A549 (cell line): ENCODE measurements at regions not wholly inside any gene's neighbourhood (a gene's known extent, or its start where the extent isn't known, plus 50 kb on each side); places are given as distances from the start of the nearest gene placed in this dataset.

Experiments
- ATAC-seq, 2 experiments: fragments of 200-7000 bp in 1 of 2; fragments of >200 bp in 1 of 2; cut with Nextera tagmentation in 1 of 2; cut with Tn5 transposase in 1 of 2; 3 replicates each; pipeline versions ENCODE4 v1.8.0 to v1.9.1; 2018 to 2020; ENCODE audit warnings: mild to moderate bottlenecking in 1 of 2, moderate library complexity in 1 of 2
- CTCF ChIA-PET: fragments of 300-600 bp; sonication (Branson Sonifier 250); formaldehyde crosslinking; extraction: SDS; loops from one replicate; lab custom pipeline; 2021; ENCODE audit warnings: antibody characterized with exemption, inconsistent platforms; lab: Yijun Ruan, JAX
- POLR2A ChIA-PET: fragments of 350-600 bp; formaldehyde crosslinking; extraction: SDS; loops from one replicate; lab custom pipeline; 2021; ENCODE audit warnings: antibody characterized with exemption, inconsistent platforms; lab: Yijun Ruan, JAX
- DNase-seq, 2 experiments: peaks; one replicate each; pipeline versions ENCODE4 v3.0.0 to v3.0.0-alpha.2; 2011 to 2016; ENCODE audit warnings: low read depth in 1 of 2, low spot score in 1 of 2
- FAIRE-seq: peaks from 2 replicates; lab custom pipeline; 2011; peaks lifted over from hg19 to GRCh38; lab: Jason Lieb, UNC
- H3K27ac ChIP-seq, 2 experiments: fragments of >200 bp; sonication (Bioruptor Twin); formaldehyde crosslinking; 3 replicates each; pipeline ENCODE4 v1.5.1; 2016 to 2017
- H3K4me1 ChIP-seq: fragments of >200 bp; sonication (Bioruptor Twin); formaldehyde crosslinking; 3 replicates; pipeline ENCODE4 v1.6.1; 2016
- H3K4me2 ChIP-seq: fragments of >200 bp; sonication (Bioruptor Twin); formaldehyde crosslinking; 3 replicates; pipeline ENCODE4 v1.6.1; 2016
- H3K4me3 ChIP-seq: fragments of >200 bp; sonication (Bioruptor Twin); formaldehyde crosslinking; 3 replicates; pipeline ENCODE4 v1.5.1; 2016
- H3K9me3 ChIP-seq: fragments of >200 bp; sonication (Bioruptor Twin); formaldehyde crosslinking; 3 replicates; pipeline ENCODE4 v1.6.1; 2016
- BHLHE40 ChIP-seq: IDR thresholded peaks from 2 replicates; pipeline ENCODE4 v1.6.1; 2012; ENCODE audit warnings: low read depth, low read length, inconsistent platforms
- CBX2 ChIP-seq: fragments of 200-600 bp; sonication (generic); IDR thresholded peaks from 2 replicates; pipeline ENCODE4 v1.6.1; 2016; ENCODE audit warnings: low read depth, mild to moderate bottlenecking, borderline replicate concordance
- CEBPB ChIP-seq, 2 experiments: fragments of >200 bp in 1 of 2; sonication (Bioruptor Twin) in 1 of 2; formaldehyde crosslinking in 1 of 2; IDR thresholded peaks; 2 replicates each; pipeline ENCODE4 v1.6.1; 2012 to 2016
- EP300 ChIP-seq, 2 experiments: fragments of >200 bp; sonication (Bioruptor Twin); formaldehyde crosslinking; IDR thresholded peaks; 2 replicates in 1 of 2; 3 replicates in 1 of 2; pipeline ENCODE4 v1.6.1; 2016 to 2017
- ESRRA ChIP-seq: fragments of 150-350 bp; IDR thresholded peaks from 2 replicates; pipeline ENCODE4 v1.6.1; 2014; ENCODE audit warnings: mild to moderate bottlenecking, low read length, borderline replicate concordance
- HEYL ChIP-seq: fragments of 250-450 bp; sonication (Bioruptor Pico); IDR thresholded peaks from 2 replicates; pipeline ENCODE4 v1.8.0; 2021; ENCODE audit warnings: mild to moderate bottlenecking, moderate library complexity
- HOXA7 ChIP-seq: fragments of 250-450 bp; sonication (Bioruptor Pico); IDR thresholded peaks from 2 replicates; pipeline ENCODE4 v1.5.0; 2020; ENCODE audit warnings: mild to moderate bottlenecking, moderate library complexity
- JUNB ChIP-seq: fragments of >200 bp; sonication (Bioruptor Twin); formaldehyde crosslinking; IDR thresholded peaks from 2 replicates; pipeline ENCODE4 v1.6.1; 2016
- MYC ChIP-seq: IDR thresholded peaks from 2 replicates; pipeline ENCODE4 v1.6.1; 2012; ENCODE audit warnings: mild to moderate bottlenecking, inconsistent platforms, low read length, improper control_type of control experiment, borderline replicate concordance
- NFE2L2 ChIP-seq: fragments of 150-350 bp; conservative IDR thresholded peaks from 2 replicates; pipeline ENCODE4 v1.6.1; 2014; ENCODE audit warnings: low read length
- NPAS2 ChIP-seq: fragments of 250-450 bp; sonication (Bioruptor Pico); IDR thresholded peaks from 2 replicates; pipeline ENCODE4 v1.8.0; 2022; ENCODE audit warnings: mild to moderate bottlenecking, moderate library complexity, borderline replicate concordance
- NR3C1 ChIP-seq: fragments of >200 bp; sonication (Bioruptor Twin); formaldehyde crosslinking; IDR thresholded peaks from 3 replicates; pipeline ENCODE4 v1.6.1; 2017
- POLR2A ChIP-seq: IDR thresholded peaks from 2 replicates; pipeline ENCODE4 v1.6.1; 2012; ENCODE audit warnings: mild to moderate bottlenecking, low read length
- POLR2AphosphoS2 ChIP-seq: conservative IDR thresholded peaks from 2 replicates; pipeline ENCODE4 v1.6.1; 2012; ENCODE audit warnings: low read length, improper control_type of control experiment, inconsistent platforms
- SMC3 ChIP-seq: fragments of >200 bp; sonication (Bioruptor Twin); formaldehyde crosslinking; IDR thresholded peaks from 3 replicates; pipeline ENCODE4 v1.6.1; 2018; ENCODE audit warnings: inconsistent platforms
- TFCP2L1 ChIP-seq: fragments of 250-450 bp; sonication (Bioruptor Pico); IDR thresholded peaks from 2 replicates; pipeline ENCODE4 v1.5.0; 2021; ENCODE audit warnings: mild to moderate bottlenecking
- TP53 ChIP-seq: fragments of 250-450 bp; sonication (Bioruptor Pico); IDR thresholded peaks from 2 replicates; pipeline ENCODE4 v1.5.0; 2021; ENCODE audit warnings: mild to moderate bottlenecking, moderate library complexity
- ZC3H11A ChIP-seq: fragments of 450-650 bp; IDR thresholded peaks from 2 replicates; pipeline ENCODE4 v1.6.1; 2014; ENCODE audit warnings: antibody characterized with exemption, mild to moderate bottlenecking
- WGBS: methylation state at CpG from one replicate; pipeline ENCODE4 v1.1.6; 2017; ENCODE audit errors: missing lambda C conversion rate; 5-methylcytosine and 5-hydroxymethylcytosine counted together
- TF ChIP-seq, protein P1 (sequence below): fragments of >200 bp; sonication (Bioruptor Twin); formaldehyde crosslinking; IDR thresholded peaks from 2 replicates; pipeline ENCODE4 v1.6.1; 2016
- TF ChIP-seq, protein P2 (sequence below): fragments of 200-600 bp; sonication (generic); IDR thresholded peaks from 2 replicates; pipeline ENCODE4 v1.6.1; 2016; ENCODE audit warnings: antibody characterized with exemption, mild to moderate bottlenecking, moderate library complexity
- TF ChIP-seq, protein P3 (sequence below): fragments of 250-450 bp; sonication (Bioruptor Pico); IDR thresholded peaks from 2 replicates; pipeline ENCODE4 v1.5.0; 2021; ENCODE audit warnings: mild to moderate bottlenecking, moderate library complexity, borderline replicate concordance
- TF ChIP-seq, protein P4 (sequence below): IDR thresholded peaks from 2 replicates; pipeline ENCODE4 v1.6.1; 2012; ENCODE audit warnings: low read depth, borderline replicate concordance

DNA sequence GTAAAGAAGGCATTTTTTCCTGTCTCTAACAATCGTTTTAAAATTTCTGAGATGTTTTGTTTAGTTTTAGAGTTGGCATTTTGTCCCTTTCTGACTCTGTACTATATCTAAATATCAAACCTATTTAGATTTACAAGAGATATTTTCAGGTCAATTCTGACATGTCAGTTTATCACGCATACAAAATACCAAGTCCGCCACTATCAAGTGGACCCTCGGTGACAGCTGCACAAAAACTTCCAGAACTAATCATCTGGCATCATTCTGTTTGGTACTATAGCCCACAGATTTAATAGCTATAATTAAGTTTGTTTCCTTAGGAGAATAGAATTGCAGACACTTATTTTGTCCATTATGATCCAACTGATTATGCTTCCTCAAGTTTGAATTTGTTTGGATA, 1278.2 kb downstream of the CDH12 start:
- no peak for ATAC-seq
- no peaks in the 10 kb centered on the region for H3K4me1 ChIP-seq
- TF ChIP-seq ZC3H11A: no peak
- TF ChIP-seq CEBPB (IDR thresholded peaks at IDR 0.05): no peak
- TF ChIP-seq NPAS2 (CRISPR knock-in tag): no peak
- TF ChIP-seq, protein P1, sequence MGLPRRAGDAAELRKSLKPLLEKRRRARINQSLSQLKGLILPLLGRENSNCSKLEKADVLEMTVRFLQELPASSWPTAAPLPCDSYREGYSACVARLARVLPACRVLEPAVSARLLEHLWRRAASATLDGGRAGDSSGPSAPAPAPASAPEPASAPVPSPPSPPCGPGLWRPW: no peak
- TF ChIP-seq, protein P2, sequence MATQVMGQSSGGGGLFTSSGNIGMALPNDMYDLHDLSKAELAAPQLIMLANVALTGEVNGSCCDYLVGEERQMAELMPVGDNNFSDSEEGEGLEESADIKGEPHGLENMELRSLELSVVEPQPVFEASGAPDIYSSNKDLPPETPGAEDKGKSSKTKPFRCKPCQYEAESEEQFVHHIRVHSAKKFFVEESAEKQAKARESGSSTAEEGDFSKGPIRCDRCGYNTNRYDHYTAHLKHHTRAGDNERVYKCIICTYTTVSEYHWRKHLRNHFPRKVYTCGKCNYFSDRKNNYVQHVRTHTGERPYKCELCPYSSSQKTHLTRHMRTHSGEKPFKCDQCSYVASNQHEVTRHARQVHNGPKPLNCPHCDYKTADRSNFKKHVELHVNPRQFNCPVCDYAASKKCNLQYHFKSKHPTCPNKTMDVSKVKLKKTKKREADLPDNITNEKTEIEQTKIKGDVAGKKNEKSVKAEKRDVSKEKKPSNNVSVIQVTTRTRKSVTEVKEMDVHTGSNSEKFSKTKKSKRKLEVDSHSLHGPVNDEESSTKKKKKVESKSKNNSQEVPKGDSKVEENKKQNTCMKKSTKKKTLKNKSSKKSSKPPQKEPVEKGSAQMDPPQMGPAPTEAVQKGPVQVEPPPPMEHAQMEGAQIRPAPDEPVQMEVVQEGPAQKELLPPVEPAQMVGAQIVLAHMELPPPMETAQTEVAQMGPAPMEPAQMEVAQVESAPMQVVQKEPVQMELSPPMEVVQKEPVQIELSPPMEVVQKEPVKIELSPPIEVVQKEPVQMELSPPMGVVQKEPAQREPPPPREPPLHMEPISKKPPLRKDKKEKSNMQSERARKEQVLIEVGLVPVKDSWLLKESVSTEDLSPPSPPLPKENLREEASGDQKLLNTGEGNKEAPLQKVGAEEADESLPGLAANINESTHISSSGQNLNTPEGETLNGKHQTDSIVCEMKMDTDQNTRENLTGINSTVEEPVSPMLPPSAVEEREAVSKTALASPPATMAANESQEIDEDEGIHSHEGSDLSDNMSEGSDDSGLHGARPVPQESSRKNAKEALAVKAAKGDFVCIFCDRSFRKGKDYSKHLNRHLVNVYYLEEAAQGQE: no peak
- no peak for TF ChIP-seq MYC
- no peak for TF ChIP-seq NR3C1
- no peak for TF ChIP-seq POLR2AphosphoS2
- no peak for DNase-seq
- no peak for FAIRE-seq
- H3K27ac ChIP-seq: no peak overlapping the region
- no peaks in the 10 kb centered on the region for H3K9me3 ChIP-seq
- H3K4me2 ChIP-seq: no peak overlapping the region
- 56% methylated on average over 4 of the region's 4 CpGs for WGBS
- ChIA-PET CTCF (no interaction called here), POLR2A (no interaction called here)
- H3K4me3 ChIP-seq: no peak overlapping the region

DNA sequence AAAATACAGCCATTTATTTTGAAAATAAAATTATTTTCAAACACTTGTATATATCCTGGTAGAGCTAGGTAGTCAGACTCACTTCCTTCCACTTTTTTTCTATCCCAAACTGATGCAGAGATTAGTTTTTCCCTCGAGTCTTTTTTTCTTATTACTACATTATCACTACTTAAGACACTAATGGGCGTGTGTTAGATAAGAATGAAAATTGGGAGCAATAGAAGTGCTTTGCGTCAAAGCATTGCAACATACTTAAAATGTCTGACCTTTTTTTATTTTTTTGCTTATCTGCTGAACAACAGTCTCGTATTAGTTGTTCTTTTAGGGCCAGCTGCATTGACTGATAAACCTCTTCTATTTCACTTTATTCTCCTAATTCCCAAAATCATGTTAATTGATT, 1278.7 kb downstream of the CDH12 start:
- no peak for DNase-seq

DNA sequence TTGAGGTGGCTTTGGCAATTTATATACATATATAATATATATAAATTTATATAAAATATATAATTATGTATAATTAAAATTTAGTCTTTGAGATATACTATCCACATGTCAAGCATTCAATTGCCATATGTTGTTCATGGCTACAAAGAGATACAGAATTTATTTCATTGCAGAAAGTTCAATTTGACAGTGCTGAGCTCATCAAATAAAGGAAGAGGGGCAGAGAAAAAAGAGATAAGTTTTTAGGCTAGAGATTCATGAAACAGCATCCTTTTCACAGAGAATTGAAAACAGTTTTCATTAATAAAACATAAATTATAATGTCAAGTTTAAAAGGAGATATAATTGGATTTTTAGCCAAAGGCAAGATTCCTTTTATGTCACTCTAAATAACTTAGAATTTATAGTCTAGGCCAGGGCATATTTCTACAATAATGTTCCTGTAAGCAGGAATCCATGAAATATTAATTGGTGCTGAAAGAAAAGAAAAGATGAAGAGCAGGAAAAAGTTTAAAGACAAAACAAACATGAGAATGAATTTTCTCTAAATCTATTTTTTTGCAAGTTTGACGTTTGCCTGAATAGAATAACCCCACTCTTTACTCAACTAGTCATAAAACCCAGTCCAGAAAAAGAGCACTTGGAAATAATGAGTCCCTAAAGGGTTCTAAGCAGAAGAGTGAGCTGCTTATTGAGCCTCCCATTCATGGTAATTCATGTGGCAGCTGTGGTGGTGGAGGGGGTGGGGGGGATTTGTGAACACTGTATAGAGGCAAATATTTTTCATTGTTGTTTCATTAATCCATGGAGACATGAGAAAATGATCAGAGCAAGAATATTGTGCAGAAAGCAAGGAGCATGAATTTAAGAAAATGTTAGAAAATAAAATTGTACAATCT, 1279.5 kb downstream of the CDH12 start:
- Histone ChIP-seq H3K4me3 (no peak overlapping the region), H3K4me2 (no peak overlapping the region), H3K4me1 (no peaks in the 10 kb centered on the region), H3K27ac (no peak overlapping the region), H3K9me3 (no peaks in the 10 kb centered on the region)
- 19% methylated on average over 1 of the region's 1 CpG for WGBS
- no peak for TF ChIP-seq TFCP2L1 (CRISPR knock-in tag)
- no peak for TF ChIP-seq EP300 (IDR thresholded peaks at IDR 0.05)
- TF ChIP-seq ESRRA: no peak
- no peak for TF ChIP-seq CBX2
- no peak for TF ChIP-seq NFE2L2
- TF ChIP-seq, protein P3, sequence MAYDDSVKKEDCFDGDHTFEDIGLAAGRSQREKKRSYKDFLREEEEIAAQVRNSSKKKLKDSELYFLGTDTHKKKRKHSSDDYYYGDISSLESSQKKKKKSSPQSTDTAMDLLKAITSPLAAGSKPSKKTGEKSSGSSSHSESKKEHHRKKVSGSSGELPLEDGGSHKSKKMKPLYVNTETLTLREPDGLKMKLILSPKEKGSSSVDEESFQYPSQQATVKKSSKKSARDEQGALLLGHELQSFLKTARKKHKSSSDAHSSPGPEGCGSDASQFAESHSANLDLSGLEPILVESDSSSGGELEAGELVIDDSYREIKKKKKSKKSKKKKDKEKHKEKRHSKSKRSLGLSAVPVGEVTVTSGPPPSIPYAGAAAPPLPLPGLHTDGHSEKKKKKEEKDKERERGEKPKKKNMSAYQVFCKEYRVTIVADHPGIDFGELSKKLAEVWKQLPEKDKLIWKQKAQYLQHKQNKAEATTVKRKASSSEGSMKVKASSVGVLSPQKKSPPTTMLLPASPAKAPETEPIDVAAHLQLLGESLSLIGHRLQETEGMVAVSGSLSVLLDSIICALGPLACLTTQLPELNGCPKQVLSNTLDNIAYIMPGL (CRISPR knock-in tag): no peak
- TF ChIP-seq JUNB: no peak
- TF ChIP-seq, protein P1: no peak
- TF ChIP-seq, protein P2: no peak
- TF ChIP-seq TP53 (CRISPR knock-in tag): no peak
- TF ChIP-seq, protein P4, sequence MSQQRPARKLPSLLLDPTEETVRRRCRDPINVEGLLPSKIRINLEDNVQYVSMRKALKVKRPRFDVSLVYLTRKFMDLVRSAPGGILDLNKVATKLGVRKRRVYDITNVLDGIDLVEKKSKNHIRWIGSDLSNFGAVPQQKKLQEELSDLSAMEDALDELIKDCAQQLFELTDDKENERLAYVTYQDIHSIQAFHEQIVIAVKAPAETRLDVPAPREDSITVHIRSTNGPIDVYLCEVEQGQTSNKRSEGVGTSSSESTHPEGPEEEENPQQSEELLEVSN: no peak
- POLR2A ChIA-PET: no interaction called here
- FAIRE-seq (no peak), ATAC-seq (no peak), DNase-seq (no peak)
- CTCF ChIA-PET: no interaction called here

More for the DNA sequence above, 1278.7 kb downstream of the CDH12 start:
- FAIRE-seq (no peak), ATAC-seq (no peak)
- POLR2A ChIA-PET: no interaction called here
- WGBS: 32% methylated on average over 4 of the region's 4 CpGs
- Histone ChIP-seq H3K9me3 (no peaks in the 10 kb centered on the region), H3K4me2 (no peak overlapping the region), H3K4me1 (no peaks in the 10 kb centered on the region), H3K27ac (no peak overlapping the region), H3K4me3 (no peak overlapping the region)
- CTCF ChIA-PET: no interaction called here
- TF ChIP-seq POLR2A (no peak), HOXA7 (no peak), JUNB (no peak), SMC3 (no peak), BHLHE40 (no peak), POLR2AphosphoS2 (no peak), HEYL (CRISPR knock-in tag) (no peak)
- TF ChIP-seq, protein P1: no peak
